HG03066 (cell line): ENCODE measurements at regions not wholly inside any gene's neighbourhood (a gene's known extent, or its start where the extent isn't known, plus 50 kb on each side); places are given as distances from the start of the nearest gene placed in this dataset.

Source experiments
- ATAC-seq: cut with Tn5 transposase; IDR thresholded peaks from one replicate; pipeline ENCODE4 v1.9.1; 2021; ENCODE audit warnings: low read depth; ENCODE audit not compliant: unreplicated experiment

- ATAC-seq = no peak
Measured at GRCh38 chr20:50297498-50298376, 107.1 kb downstream of the CEBPB start.

GRCh38 chr20:50298554-50299324 lies 108.1 kb downstream of the CEBPB start:
- ATAC-seq = no peak

- no peak for ATAC-seq
Measured at GRCh38 chr20:50299325-50299629, 108.6 kb downstream of the CEBPB start.

GRCh38 chr20:50301165-50301564 lies 110.5 kb downstream of the CEBPB start:
- no peak for ATAC-seq

- ATAC-seq = no peak
Measured at GRCh38 chr20:50301712-50302111, 111.1 kb downstream of the CEBPB start.

- ATAC-seq = no peak
Measured at GRCh38 chr20:50302341-50303057, 111.9 kb downstream of the CEBPB start.

GRCh38 chr20:50303573-50304500 lies 113.2 kb downstream of the CEBPB start:
- no peak for ATAC-seq

GRCh38 chr20:50304501-50304856 lies 113.8 kb downstream of the CEBPB start:
- ATAC-seq = no peak

GRCh38 chr20:50304923-50305635 lies 114.4 kb downstream of the CEBPB start:
- ATAC-seq = no peak

GRCh38 chr20:50305636-50306477 lies 115.2 kb downstream of the CEBPB start:
- no peak for ATAC-seq

GRCh38 chr20:50306478-50307423 lies 116.1 kb downstream of the CEBPB start:
- no peak for ATAC-seq

- ATAC-seq = no peak
Measured at GRCh38 chr20:50308166-50308512, 117.5 kb downstream of the CEBPB start.

- ATAC-seq = no peak
Measured at GRCh38 chr20:50308513-50309279, 118.1 kb downstream of the CEBPB start.

GRCh38 chr20:50309280-50309763 lies 118.7 kb downstream of the CEBPB start:
- ATAC-seq = no peak

GRCh38 chr20:50309764-50310672 lies 119.4 kb downstream of the CEBPB start:
- ATAC-seq = no peak

GRCh38 chr20:50310673-50311051 lies 120.0 kb downstream of the CEBPB start:
- no peak for ATAC-seq
